Ishikawa (cell line): ENCODE measurements at regions not wholly inside any gene's neighbourhood (a gene's known extent, or its start where the extent isn't known, plus 50 kb on each side); places are given as distances from the start of the nearest gene placed in this dataset.

ENCODE experiments used
- CEBPB ChIP-seq: IDR thresholded peaks from 2 replicates; pipeline ENCODE4 v1.6.1; 2012
- CREB1 ChIP-seq: IDR thresholded peaks from 2 replicates; pipeline ENCODE4 v1.6.1; 2012; ENCODE audit warnings: low read depth
- EGR1 ChIP-seq: IDR thresholded peaks from 2 replicates; pipeline ENCODE4 v1.6.1; 2012
- EP300 ChIP-seq: IDR thresholded peaks from 2 replicates; pipeline ENCODE4 v1.6.1; 2012; ENCODE audit warnings: borderline replicate concordance
- FOXM1 ChIP-seq: IDR thresholded peaks from 2 replicates; pipeline ENCODE4 v1.6.1; 2012; ENCODE audit warnings: low read depth, borderline replicate concordance
- NFIC ChIP-seq: IDR thresholded peaks from 2 replicates; pipeline ENCODE4 v1.6.1; 2012
- RAD21 ChIP-seq: IDR thresholded peaks from 2 replicates; pipeline ENCODE4 v1.6.1; 2012; ENCODE audit warnings: low read depth
- TAF1 ChIP-seq: IDR thresholded peaks from 2 replicates; pipeline ENCODE4 v1.6.1; 2012; ENCODE audit warnings: low read depth, mild to moderate bottlenecking
- TCF12 ChIP-seq: IDR thresholded peaks from 2 replicates; pipeline ENCODE4 v1.6.1; 2012; ENCODE audit warnings: low read depth
- TEAD4 ChIP-seq: IDR thresholded peaks from 2 replicates; pipeline ENCODE4 v1.6.1; 2012
- YY1 ChIP-seq: IDR thresholded peaks from 2 replicates; pipeline ENCODE4 v1.6.1; 2012; ENCODE audit warnings: low read depth
- ZBTB7A ChIP-seq: IDR thresholded peaks from 2 replicates; pipeline ENCODE4 v1.6.1; 2012; ENCODE audit warnings: low read depth
- TF ChIP-seq, protein P1 (sequence below): IDR thresholded peaks from 2 replicates; pipeline ENCODE4 v1.6.1; 2012
- TF ChIP-seq, protein P2 (sequence below): IDR thresholded peaks from 2 replicates; pipeline ENCODE4 v1.6.1; 2012; ENCODE audit warnings: low read depth, mild to moderate bottlenecking
- TF ChIP-seq, protein P3 (sequence below): IDR thresholded peaks from 2 replicates; pipeline ENCODE4 v1.6.1; 2012

DNA sequence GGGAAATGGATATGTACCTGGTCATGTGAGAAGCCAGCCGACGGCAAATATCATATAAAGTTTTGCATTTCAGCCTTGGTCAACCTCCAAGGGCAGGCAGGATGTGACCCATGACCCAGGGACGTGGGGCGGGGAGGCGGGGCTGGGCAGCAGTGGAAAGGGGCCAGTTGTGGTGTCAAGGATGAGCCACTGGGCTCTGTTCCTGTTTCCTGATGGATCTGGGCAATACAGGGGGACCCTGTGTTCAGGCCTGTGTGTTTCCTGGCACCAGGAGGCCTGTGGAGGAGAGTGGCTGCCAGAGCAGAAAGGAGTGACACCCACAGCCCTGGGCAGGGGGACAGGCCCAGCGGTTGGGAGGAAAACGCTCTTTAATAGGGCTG, 106.9 kb downstream of the GATA6 start:
- no peak for TF ChIP-seq RAD21
- no peak for TF ChIP-seq ZBTB7A

DNA sequence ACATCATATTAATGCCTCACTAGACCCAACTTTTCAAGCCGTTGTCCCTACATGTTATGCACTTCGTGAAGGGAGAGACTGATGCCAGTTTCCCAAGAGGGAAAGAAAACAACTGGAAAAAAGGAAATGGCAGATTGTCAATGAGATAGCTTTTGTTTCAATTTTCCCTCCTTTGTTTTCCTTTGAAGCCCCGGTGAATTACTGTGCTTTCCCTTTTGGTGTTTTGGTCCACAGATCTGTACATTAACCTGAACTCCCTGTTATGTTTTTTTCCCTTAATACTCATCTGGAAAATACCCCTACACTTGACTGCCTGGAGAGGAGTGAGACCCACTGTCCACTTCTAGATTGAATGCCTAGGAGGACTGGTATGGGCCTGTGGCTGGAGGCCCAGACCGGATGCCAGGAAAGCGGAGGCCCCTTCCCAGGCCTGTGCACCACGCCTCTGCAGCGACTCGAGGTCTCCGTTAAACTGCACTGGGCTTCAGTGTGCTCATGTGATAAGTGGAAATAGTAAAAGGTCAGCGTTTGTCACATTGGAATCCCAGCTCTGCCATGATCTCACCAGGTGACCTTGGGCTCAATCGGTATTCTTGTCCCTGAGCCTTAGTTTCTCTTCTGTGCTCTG, 106.4 kb downstream of the GATA6 start:
- no peak for TF ChIP-seq ZBTB7A
- TF ChIP-seq FOXM1: no peak

DNA sequence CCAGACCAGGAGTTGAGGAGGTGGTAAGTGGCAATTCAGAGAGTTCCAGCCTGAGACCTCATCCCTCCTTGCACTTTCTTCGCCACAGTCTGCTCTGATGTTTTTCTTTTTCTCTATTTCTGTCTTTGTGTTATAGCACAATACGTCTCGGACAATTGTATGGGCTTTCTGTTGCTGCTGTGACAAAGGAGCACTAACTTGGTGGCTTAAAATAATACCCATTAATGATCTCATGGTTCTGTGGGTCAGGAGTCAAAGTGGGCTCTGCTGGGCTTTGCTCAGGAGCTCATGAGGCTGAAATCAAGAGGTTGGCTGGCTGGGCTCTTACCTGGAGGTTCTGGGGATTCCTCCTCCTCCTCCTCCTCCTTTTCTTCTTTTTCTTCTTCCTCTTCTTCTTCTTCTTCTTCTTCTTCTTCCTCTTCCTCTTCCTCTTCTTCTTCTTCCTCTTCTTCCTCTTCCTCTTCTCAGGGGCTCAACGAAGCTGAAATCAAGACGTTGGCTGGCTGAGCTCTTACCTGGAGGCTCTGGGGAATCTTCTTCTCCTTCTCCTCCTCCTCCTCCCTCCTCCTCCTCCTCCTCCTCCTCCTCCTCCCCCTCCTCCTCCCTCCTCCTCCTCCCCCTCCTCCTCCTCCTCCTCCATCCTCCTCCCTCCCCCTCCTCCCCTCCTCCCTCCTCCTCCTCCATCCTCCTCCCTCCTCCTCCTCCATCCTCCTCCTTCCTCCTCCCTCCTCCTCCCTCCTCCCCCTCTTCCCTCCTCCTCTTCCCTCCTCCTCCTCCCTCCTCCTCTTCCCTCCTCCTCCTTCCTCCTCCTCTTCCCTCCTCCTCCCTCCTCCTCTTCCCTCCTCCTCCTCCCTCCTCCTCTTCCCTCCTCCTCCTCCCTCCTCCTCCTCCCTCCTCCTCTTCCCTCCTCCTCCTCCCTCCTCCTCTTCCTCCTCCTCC, 104.0 kb downstream of the GATA6 start:
- TF ChIP-seq RAD21: no peak
- TF ChIP-seq, protein P1, sequence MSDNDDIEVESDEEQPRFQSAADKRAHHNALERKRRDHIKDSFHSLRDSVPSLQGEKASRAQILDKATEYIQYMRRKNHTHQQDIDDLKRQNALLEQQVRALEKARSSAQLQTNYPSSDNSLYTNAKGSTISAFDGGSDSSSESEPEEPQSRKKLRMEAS: no peak
- no peak for TF ChIP-seq YY1
- no peak for TF ChIP-seq TEAD4
- TF ChIP-seq, protein P2, sequence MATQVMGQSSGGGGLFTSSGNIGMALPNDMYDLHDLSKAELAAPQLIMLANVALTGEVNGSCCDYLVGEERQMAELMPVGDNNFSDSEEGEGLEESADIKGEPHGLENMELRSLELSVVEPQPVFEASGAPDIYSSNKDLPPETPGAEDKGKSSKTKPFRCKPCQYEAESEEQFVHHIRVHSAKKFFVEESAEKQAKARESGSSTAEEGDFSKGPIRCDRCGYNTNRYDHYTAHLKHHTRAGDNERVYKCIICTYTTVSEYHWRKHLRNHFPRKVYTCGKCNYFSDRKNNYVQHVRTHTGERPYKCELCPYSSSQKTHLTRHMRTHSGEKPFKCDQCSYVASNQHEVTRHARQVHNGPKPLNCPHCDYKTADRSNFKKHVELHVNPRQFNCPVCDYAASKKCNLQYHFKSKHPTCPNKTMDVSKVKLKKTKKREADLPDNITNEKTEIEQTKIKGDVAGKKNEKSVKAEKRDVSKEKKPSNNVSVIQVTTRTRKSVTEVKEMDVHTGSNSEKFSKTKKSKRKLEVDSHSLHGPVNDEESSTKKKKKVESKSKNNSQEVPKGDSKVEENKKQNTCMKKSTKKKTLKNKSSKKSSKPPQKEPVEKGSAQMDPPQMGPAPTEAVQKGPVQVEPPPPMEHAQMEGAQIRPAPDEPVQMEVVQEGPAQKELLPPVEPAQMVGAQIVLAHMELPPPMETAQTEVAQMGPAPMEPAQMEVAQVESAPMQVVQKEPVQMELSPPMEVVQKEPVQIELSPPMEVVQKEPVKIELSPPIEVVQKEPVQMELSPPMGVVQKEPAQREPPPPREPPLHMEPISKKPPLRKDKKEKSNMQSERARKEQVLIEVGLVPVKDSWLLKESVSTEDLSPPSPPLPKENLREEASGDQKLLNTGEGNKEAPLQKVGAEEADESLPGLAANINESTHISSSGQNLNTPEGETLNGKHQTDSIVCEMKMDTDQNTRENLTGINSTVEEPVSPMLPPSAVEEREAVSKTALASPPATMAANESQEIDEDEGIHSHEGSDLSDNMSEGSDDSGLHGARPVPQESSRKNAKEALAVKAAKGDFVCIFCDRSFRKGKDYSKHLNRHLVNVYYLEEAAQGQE: no peak
- no peak for TF ChIP-seq CEBPB
- TF ChIP-seq CREB1: no peak
- no peak for TF ChIP-seq FOXM1
- TF ChIP-seq EGR1: no peak
- TF ChIP-seq TCF12: no peak
- no peak for TF ChIP-seq TAF1
- no peak for TF ChIP-seq NFIC
- TF ChIP-seq ZBTB7A: no peak
- TF ChIP-seq EP300: no peak

DNA sequence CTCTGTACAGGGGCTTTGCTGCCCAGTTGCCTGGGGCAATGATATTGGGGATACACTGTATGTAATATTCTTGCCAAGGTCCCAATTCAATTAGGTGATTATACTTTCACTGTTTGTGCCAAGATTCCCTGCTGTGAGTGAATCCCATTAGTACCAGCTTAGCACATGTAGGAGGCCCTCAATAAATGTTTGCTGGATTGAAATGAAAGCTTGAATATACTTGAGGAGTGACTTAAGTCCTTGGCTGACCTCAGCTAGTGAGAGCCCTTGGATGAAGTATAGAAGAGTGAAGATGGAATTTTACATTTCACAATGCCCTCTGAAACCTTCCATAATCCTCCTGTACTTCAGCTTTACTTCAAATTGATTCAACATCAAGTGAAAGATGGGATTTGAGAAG, 102.9 kb downstream of the GATA6 start:
- TF ChIP-seq, protein P3, sequence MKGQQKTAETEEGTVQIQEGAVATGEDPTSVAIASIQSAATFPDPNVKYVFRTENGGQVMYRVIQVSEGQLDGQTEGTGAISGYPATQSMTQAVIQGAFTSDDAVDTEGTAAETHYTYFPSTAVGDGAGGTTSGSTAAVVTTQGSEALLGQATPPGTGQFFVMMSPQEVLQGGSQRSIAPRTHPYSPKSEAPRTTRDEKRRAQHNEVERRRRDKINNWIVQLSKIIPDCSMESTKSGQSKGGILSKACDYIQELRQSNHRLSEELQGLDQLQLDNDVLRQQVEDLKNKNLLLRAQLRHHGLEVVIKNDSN: no peak
- TF ChIP-seq, protein P1: no peak
- TF ChIP-seq CEBPB: no peak

DNA sequence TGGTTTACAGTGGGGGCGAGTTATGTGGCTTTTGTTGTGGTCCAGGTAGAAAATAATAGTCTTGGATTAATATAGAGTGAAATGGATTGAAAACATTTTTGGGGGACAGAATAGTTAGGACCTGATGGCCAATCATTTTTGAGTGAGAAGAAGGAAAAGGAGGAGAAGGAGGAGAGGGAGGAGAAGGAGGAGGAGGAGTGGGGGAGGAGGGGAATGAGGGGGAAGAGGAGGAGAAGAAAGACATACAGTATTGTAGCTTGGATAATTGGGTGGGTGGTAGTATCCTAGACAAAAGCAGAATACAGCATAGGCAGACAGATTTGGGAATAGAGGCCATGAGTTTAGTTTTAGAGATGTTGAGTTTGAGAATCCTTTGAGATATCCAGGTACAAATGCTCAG, 101.6 kb downstream of the GATA6 start:
- TF ChIP-seq ZBTB7A (no peak), RAD21 (no peak), TCF12 (no peak), NFIC (no peak), YY1 (no peak), EGR1 (no peak), FOXM1 (no peak), TAF1 (no peak), CEBPB (no peak), CREB1 (no peak), EP300 (no peak), TEAD4 (no peak)
- TF ChIP-seq, protein P2: no peak

DNA sequence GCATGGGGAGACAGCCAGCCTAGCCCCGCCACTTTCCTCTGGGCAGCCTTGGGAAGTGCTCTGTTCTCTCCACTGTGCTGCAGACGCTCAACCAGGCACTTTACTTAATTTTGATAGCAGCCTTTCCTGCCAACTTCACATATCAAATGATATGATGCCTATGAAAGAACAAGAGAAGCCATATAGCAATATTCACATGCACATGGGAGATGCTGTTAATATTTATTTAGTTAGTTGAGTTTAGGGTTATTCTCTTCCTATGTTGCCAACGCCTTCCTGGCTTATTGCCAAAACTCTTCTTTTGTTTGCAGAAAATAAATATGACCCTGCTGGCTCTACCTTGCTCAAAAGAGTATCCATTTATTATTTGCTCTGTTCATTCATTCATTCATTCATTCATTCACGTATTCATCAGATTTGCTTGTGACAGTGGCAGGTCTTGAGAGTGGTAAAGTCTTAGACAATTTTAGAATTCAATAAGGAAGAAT, 99.3 kb downstream of the GATA6 start:
- TF ChIP-seq, protein P2: no peak
- TF ChIP-seq NFIC: peak; percentile 15; the same call in 1 of the 2 replicates
